Activated CD8-positive, alpha-beta memory T cell treated with anti-CD3 and anti-CD28 coated beads, Interleukin-2, amount 10 ng/mL, durations not matched to agents 7 days and 5 days (primary cell): ENCODE measurements at regions not wholly inside any gene's neighbourhood (a gene's known extent, or its start where the extent isn't known, plus 50 kb on each side); places are given as distances from the start of the nearest gene placed in this dataset.

Experiments
- ATAC-seq: fragments of 150-1000 bp; cut with Tn5 transposase; one replicate; pipeline ENCODE4 v1.10.0; 2021; ENCODE audit warnings: moderate library complexity
- CTCF ChIA-PET: fragments of 350-600 bp; sonication (Branson Sonifier 250); formaldehyde crosslinking; loops from one replicate; lab custom pipeline; 2021; ENCODE audit warnings: antibody characterized with exemption; lab: Charles Lee
- DNase-seq: peaks from one replicate; pipeline ENCODE4 v3.0.0-alpha.2; 2020
- H3K27ac Mint-ChIP-seq: one replicate; pipeline ENCODE4 v1.8.0; 2021; ENCODE audit warnings: mild to moderate bottlenecking, mixed read lengths
- H3K27me3 Mint-ChIP-seq: one replicate; pipeline ENCODE4 v1.8.0; 2021; ENCODE audit warnings: mixed read lengths
- H3K36me3 Mint-ChIP-seq: one replicate; pipeline ENCODE4 v1.8.0; 2021; ENCODE audit warnings: mild to moderate bottlenecking, mixed read lengths
- H3K4me1 Mint-ChIP-seq: one replicate; pipeline ENCODE4 v1.8.0; 2021; ENCODE audit warnings: mixed read lengths
- H3K4me3 Mint-ChIP-seq: one replicate; pipeline ENCODE4 v1.8.0; 2021; ENCODE audit warnings: mild to moderate bottlenecking, moderate library complexity, mixed read lengths
- H3K9me3 Mint-ChIP-seq: one replicate; pipeline ENCODE4 v1.8.0; 2022; ENCODE audit warnings: low read depth, mixed read lengths

- no peak overlapping the region for H3K4me3 Mint-ChIP-seq
- ATAC-seq (no peak), DNase-seq (no peak)
- no peaks in the 10 kb centered on the region for H3K9me3 Mint-ChIP-seq
- H3K36me3 Mint-ChIP-seq: no peaks in the 10 kb centered on the region
- no peak overlapping the region for H3K27ac Mint-ChIP-seq
- H3K4me1 Mint-ChIP-seq: no peaks in the 10 kb centered on the region
- no peaks in the 10 kb centered on the region for H3K27me3 Mint-ChIP-seq
- CTCF ChIA-PET: no interaction called here
Measured at GRCh38 chr11:133595998-133596590, 63.8 kb upstream of the OPCML start.

- Mint-ChIP-seq H3K4me1 (no peaks in the 10 kb centered on the region), H3K9me3 (no peaks in the 10 kb centered on the region), H3K27me3 (no peaks in the 10 kb centered on the region), H3K27ac (no peak overlapping the region), H3K36me3 (no peaks in the 10 kb centered on the region), H3K4me3 (no peak overlapping the region)
- no peak for DNase-seq
- CTCF ChIA-PET: no interaction called here
- ATAC-seq: no peak
Measured at GRCh38 chr11:133593036-133593435, 60.7 kb upstream of the OPCML start.

GRCh38 chr11:133586903-133587517, 54.7 kb upstream of the OPCML start:
- Mint-ChIP-seq H3K4me3 (no peak overlapping the region), H3K4me1 (no peaks in the 10 kb centered on the region), H3K27me3 (no peaks in the 10 kb centered on the region), H3K9me3 (no peaks in the 10 kb centered on the region), H3K27ac (no peak overlapping the region), H3K36me3 (no peaks in the 10 kb centered on the region)
- CTCF ChIA-PET: no interaction called here
- ATAC-seq (no peak), DNase-seq (no peak)

DNA sequence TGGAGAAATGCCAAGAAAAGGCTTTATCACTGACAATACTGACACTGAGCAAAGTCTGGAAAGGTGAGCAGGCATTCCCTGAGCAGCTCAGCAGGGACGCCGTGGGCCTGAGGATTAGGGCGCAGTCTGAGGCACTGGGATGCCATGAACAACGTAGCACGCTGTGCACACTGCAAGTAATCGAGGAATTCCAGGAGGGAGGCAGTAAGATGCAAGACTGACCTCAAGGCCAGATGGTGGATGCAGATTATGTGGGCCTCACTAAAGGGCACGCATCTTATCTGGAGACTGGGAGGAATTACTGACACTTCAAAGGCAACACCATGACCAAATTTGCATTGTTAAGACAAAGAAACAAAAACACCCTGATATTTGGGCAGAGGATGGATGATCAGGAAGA, 50.4 kb upstream of the OPCML start:
- DNase-seq (no peak), ATAC-seq (no peak)
- Mint-ChIP-seq H3K36me3 (no peaks in the 10 kb centered on the region), H3K9me3 (no peaks in the 10 kb centered on the region), H3K4me3 (no peak overlapping the region), H3K27ac (no peak overlapping the region), H3K27me3 (no peaks in the 10 kb centered on the region), H3K4me1 (no peaks in the 10 kb centered on the region)
- CTCF ChIA-PET: no interaction called here

DNA sequence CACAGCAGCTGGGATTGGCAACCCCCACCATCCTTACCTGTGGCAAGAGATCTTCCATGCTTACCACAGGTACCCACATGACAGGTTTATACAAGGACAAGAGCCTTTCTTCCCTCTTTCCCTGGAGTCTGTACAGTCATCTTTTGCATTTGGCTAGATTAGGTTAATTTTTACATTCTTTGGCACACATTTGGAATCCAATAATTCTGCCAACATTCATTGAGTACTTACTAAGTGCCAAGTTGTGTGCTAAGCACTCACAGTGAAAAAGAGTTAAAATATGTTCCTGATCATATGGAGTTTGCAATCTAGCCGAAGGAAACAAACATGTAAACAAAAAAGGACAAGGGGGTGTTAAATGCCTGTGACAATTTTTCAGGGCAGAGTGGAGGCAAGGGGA, 50.0 kb upstream of the OPCML start:
- ATAC-seq (no peak), DNase-seq (no peak)
- Mint-ChIP-seq H3K4me3 (no peak overlapping the region), H3K27me3 (no peaks in the 10 kb centered on the region), H3K27ac (no peak overlapping the region), H3K36me3 (no peaks in the 10 kb centered on the region), H3K4me1 (no peaks in the 10 kb centered on the region), H3K9me3 (no peaks in the 10 kb centered on the region)
- CTCF ChIA-PET: no interaction called here
